A673 (cell line): ENCODE measurements at regions not wholly inside any gene's neighbourhood (a gene's known extent, or its start where the extent isn't known, plus 50 kb on each side); places are given as distances from the start of the nearest gene placed in this dataset.

ENCODE experiments used
- BruUV-seq: library from RNA; stranded (reverse); fragments of 400-500 nt; replicated peaks from 2 replicates; lab custom pipeline; 2021; lab: Mats Ljungman, UMichigan
- CTCF ChIA-PET: fragments of 300-600 bp; sonication (Branson Sonifier 250); formaldehyde crosslinking; loops from one replicate; lab custom pipeline; 2022; ENCODE audit warnings: antibody characterized with exemption; lab: Charles Lee
- POLR2A ChIA-PET: fragments of 300-600 bp; sonication (Branson Sonifier 250); formaldehyde crosslinking; loops from one replicate; lab custom pipeline; 2022; ENCODE audit warnings: antibody characterized with exemption; ENCODE audit not compliant: low non-redundant PET; lab: Charles Lee
- DNase-seq: peaks from one replicate; pipeline ENCODE4 v3.0.0-alpha.2; 2015; ENCODE audit warnings: low spot score
- H3K27ac ChIP-seq: fragments of 200-600 bp; sonication (generic); 2 replicates; pipeline ENCODE4 v1.5.1; 2016; ENCODE audit warnings: mixed run types, low read depth, mild to moderate bottlenecking, mixed read lengths, antibody characterized with exemption, low read length; ENCODE audit not compliant: poor library complexity, severe bottlenecking
- H3K27me3 ChIP-seq: fragments of 200-600 bp; sonication (generic); replicated peaks from 2 replicates; pipeline ENCODE4 v1.6.1; 2017; ENCODE audit warnings: mixed run types, low read depth, mild to moderate bottlenecking, mixed read lengths, antibody characterized with exemption, low read length; ENCODE audit not compliant: insufficient read depth, poor library complexity
- H3K36me3 ChIP-seq: fragments of 200-600 bp; sonication (generic); 2 replicates; pipeline ENCODE4 v1.6.1; 2016; ENCODE audit warnings: mixed run types, mild to moderate bottlenecking, mixed read lengths, antibody characterized with exemption, low read length; ENCODE audit not compliant: insufficient read depth, poor library complexity, severe bottlenecking
- H3K4me1 ChIP-seq: fragments of 200-600 bp; sonication (generic); 2 replicates; pipeline ENCODE4 v1.6.1; 2017; ENCODE audit warnings: mixed run types, mild to moderate bottlenecking, mixed read lengths, antibody characterized with exemption, low read length; ENCODE audit not compliant: insufficient read depth, poor library complexity, severe bottlenecking
- H3K4me3 ChIP-seq: fragments of 200-600 bp; sonication (generic); 2 replicates; pipeline ENCODE4 v1.5.1; 2016; ENCODE audit warnings: low read depth, mixed run types, mild to moderate bottlenecking, mixed read lengths, low read length; ENCODE audit not compliant: poor library complexity, severe bottlenecking
- H3K9me3 ChIP-seq: fragments of 200-600 bp; sonication (generic); 2 replicates; pipeline ENCODE4 v1.6.1; 2016; ENCODE audit warnings: mixed run types, low read depth, mild to moderate bottlenecking, mixed read lengths, antibody characterized with exemption, low read length; ENCODE audit not compliant: poor library complexity, severe bottlenecking
- EZH2 ChIP-seq: fragments of 200-600 bp; sonication (generic); IDR thresholded peaks from 2 replicates; pipeline ENCODE4 v1.6.1; 2017; ENCODE audit warnings: borderline replicate concordance, low read depth, mild to moderate bottlenecking, mixed read lengths, antibody characterized with exemption, low read length; ENCODE audit not compliant: poor library complexity, severe bottlenecking
- intact Hi-C: fragments of 100-400 bp; cut with micrococcal nuclease; formaldehyde crosslinking; loops from one replicate; pipeline ENCODE4 v1.10.0; 2022; ENCODE audit not compliant: unreplicated experiment
- TF ChIP-seq, protein P1 (sequence below): fragments of 300-800, 200-600 bp; sonication (generic); conservative IDR thresholded peaks from 2 replicates; pipeline ENCODE4 v1.5.1; 2017; ENCODE audit warnings: low read depth, mild to moderate bottlenecking, antibody characterized with exemption, low read length, moderate library complexity, mixed read lengths

DNA sequence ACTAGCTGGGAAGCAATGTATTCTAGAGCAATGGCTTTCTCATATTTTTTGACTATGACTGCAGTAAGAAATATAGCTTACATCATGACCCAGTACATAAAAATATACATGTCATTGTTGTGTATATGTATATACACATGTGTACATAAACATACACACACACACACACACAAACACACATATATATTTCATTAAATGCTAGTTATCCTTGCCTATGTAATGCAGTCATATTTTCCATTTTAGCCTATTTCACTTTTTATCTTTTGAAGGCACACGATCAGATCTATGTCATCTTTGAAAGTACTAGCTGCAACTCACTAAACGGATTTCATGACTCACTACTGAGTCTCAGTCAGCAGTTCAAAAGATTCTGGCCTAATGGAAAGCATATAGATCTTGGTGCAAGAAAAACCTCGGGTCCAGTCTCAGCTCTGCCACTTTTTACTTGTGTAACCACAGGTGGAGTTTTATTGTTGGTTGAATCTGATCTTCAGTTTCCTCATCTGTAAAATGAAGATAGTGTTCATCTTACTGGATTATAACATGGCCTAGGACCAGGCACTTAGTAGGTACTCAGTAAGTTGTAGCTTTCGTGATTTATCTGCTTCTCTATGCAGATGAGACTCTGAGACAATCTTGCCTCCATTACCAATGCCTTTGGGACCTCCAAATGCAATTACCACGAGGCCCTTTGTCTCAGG lies 325.6 kb downstream of the RRAGC start:
- ChIA-PET POLR2A (interaction anchor here (0.7 kb wide), 1 partner anchor 248 kb away, joined by 3 read pairs; no protein-coding TSS in a partner anchor), CTCF (no interaction called here)
- TF ChIP-seq EZH2: no peak
- TF ChIP-seq, protein P1, sequence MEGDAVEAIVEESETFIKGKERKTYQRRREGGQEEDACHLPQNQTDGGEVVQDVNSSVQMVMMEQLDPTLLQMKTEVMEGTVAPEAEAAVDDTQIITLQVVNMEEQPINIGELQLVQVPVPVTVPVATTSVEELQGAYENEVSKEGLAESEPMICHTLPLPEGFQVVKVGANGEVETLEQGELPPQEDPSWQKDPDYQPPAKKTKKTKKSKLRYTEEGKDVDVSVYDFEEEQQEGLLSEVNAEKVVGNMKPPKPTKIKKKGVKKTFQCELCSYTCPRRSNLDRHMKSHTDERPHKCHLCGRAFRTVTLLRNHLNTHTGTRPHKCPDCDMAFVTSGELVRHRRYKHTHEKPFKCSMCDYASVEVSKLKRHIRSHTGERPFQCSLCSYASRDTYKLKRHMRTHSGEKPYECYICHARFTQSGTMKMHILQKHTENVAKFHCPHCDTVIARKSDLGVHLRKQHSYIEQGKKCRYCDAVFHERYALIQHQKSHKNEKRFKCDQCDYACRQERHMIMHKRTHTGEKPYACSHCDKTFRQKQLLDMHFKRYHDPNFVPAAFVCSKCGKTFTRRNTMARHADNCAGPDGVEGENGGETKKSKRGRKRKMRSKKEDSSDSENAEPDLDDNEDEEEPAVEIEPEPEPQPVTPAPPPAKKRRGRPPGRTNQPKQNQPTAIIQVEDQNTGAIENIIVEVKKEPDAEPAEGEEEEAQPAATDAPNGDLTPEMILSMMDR: no peak
- no TSS peak for BruUV-seq
- Histone ChIP-seq H3K9me3 (no peaks in the 10 kb centered on the region), H3K4me1 (peaks cover 20% of the 10 kb centered on the region), H3K27ac (no peak overlapping the region), H3K4me3 (no peak overlapping the region), H3K36me3 (no peaks in the 10 kb centered on the region), H3K27me3 (no peaks in the 10 kb centered on the region)
- peak; percentile 49 for DNase-seq
- intact Hi-C loops: no loop called here

DNA sequence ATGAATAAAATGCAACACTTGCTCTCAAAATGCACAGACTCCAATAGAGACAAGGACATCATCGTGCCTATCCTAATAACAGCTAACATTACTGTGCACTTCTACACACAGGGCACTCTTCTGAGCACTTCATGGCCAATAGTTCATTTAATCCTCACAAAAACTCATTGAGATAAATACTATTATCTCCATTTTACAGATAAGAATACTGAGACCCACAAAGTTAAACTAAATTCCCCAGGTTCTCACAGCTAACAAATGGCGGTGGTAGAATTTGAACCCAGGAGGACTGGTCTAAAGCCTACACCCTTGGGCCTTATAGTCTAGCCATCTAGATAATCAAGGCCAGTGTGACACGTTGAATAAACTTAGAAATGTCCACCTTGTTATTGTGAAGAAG lies 328.6 kb downstream of the RRAGC start:
- DNase-seq: no peak
- POLR2A ChIA-PET: no interaction called here
- intact Hi-C loops: no loop called here
- Histone ChIP-seq H3K4me3 (no peak overlapping the region), H3K27me3 (no peaks in the 10 kb centered on the region), H3K27ac (no peak overlapping the region), H3K4me1 (peaks cover 18% of the 10 kb centered on the region), H3K36me3 (no peaks in the 10 kb centered on the region), H3K9me3 (no peaks in the 10 kb centered on the region)
- TF ChIP-seq EZH2: no peak
- TF ChIP-seq, protein P1: no peak
- BruUV-seq: no TSS peak
- CTCF ChIA-PET: no interaction called here

DNA sequence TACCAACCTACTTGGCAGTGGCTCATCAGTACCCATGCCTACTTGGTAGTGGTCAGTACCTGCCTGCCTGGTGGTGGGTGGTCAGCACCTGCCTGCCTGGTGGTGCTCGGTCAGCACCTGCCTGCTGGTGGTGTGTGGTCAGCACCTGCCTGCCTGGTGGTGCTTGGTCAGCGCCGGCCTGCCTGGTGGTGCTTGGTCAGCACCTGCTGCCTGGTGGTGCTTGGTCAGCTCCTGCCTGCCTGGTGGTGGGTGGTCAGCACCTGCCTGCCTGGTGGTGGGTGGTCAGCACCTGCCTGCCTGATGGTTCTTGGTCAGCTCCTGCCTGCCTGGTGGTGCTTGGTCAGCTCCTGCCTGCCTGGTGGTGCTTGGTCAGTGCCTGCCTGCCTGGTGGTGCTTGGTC lies 329.6 kb downstream of the RRAGC start:
- Histone ChIP-seq H3K27me3 (no peaks in the 10 kb centered on the region), H3K27ac (no peak overlapping the region), H3K4me3 (no peak overlapping the region), H3K4me1 (peaks cover 13% of the 10 kb centered on the region), H3K36me3 (no peaks in the 10 kb centered on the region), H3K9me3 (no peaks in the 10 kb centered on the region)
- no TSS peak for BruUV-seq
- intact Hi-C loops: no loop called here
- POLR2A ChIA-PET: no interaction called here
- TF ChIP-seq EZH2: no peak
- TF ChIP-seq, protein P1: no peak
- CTCF ChIA-PET: no interaction called here
- DNase-seq: no peak
